ENCODE measurements at regions not wholly inside any gene's neighbourhood (a gene's known extent, or its start where the extent isn't known, plus 50 kb on each side); places are given as distances from the start of the nearest gene placed in this dataset.
"Not testable (repeated sequence)": the region's sequence is repeated elsewhere in the genome, so short reads cannot be mapped to it uniquely, and the experiment has no call there.

DNA sequence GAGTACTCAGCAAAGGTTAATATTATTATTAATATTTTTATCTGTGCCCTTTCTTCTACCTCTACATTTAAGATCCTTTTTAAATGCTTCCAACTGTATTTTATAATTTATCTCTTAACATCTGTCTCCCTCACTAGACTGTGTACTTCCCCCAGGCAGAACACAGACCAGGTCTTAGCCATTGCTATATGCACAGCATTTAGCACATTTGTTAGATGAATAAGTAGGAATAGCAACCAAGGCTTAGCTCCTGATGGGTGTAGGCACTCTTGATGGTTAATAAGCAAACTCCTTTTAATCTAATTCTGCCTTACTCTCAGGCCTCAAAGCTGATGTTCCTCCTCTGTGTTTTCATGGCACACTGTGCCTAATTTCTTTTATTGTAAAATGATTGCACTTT is 83.7 kb upstream of the GNG12 start:
- no peak for DNase-seq
- H3K9me3 Mint-ChIP-seq (ENCODE audit: unreplicated experiment) = peaks cover 3% of the 10 kb centered on the region
- no peaks in the 10 kb centered on the region for H3K27me3 Mint-ChIP-seq (ENCODE audit: unreplicated experiment)
- H3K4me1 Mint-ChIP-seq (ENCODE audit: low read depth, unreplicated experiment) = peaks cover 11% of the 10 kb centered on the region
- H3K4me3 Mint-ChIP-seq (ENCODE audit: unreplicated experiment) = no peak overlapping the region
- no peaks in the 10 kb centered on the region for H3K36me3 Mint-ChIP-seq (ENCODE audit: unreplicated experiment)
- TF ChIP-seq, protein P1, sequence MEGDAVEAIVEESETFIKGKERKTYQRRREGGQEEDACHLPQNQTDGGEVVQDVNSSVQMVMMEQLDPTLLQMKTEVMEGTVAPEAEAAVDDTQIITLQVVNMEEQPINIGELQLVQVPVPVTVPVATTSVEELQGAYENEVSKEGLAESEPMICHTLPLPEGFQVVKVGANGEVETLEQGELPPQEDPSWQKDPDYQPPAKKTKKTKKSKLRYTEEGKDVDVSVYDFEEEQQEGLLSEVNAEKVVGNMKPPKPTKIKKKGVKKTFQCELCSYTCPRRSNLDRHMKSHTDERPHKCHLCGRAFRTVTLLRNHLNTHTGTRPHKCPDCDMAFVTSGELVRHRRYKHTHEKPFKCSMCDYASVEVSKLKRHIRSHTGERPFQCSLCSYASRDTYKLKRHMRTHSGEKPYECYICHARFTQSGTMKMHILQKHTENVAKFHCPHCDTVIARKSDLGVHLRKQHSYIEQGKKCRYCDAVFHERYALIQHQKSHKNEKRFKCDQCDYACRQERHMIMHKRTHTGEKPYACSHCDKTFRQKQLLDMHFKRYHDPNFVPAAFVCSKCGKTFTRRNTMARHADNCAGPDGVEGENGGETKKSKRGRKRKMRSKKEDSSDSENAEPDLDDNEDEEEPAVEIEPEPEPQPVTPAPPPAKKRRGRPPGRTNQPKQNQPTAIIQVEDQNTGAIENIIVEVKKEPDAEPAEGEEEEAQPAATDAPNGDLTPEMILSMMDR (IDR thresholded peaks at IDR 0.05; ENCODE audit: partially characterized antibody, unreplicated experiment) = no peak
- no peak overlapping the region for H3K27ac Mint-ChIP-seq (ENCODE audit: unreplicated experiment)

DNA sequence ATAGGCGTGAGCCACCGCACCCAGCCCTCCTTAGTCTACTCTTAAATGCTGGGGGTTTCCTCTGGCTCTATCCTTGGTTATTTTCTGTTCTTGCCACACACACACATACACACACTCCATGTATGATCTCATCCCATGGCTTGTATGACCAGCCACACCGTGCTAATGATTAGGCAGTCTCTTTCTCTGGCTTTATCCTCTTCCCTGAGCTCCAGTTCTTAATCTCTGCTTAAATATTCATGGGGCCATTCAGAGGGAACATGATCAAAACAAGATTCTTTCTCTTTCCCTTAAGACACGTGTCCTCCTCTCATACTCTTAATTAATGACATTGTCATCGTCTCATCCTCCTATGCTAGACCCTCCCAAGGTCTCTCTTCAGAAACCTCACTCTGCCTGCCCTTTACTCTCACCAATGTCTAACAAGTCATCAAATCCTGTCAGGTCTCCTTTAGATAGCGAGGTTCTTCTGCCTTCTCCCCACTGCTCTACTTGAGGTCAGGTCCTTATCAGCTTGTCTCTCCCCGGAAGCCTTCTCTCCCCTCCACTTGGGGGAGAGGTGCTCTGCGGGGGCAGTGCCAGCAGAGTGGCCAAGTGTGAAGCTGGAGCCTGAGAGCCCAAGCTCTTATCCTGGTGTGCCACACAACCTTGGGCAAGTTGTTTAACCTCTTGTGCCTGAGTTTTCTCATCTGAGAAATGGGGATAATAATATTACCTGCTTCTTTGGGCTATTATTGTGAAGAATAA is 83.0 kb upstream of the GNG12 start:
- Mint-ChIP-seq H3K36me3 (ENCODE audit: unreplicated experiment) (no peaks in the 10 kb centered on the region), H3K27me3 (ENCODE audit: unreplicated experiment) (no peaks in the 10 kb centered on the region), H3K27ac (ENCODE audit: unreplicated experiment) (no peak overlapping the region), H3K9me3 (ENCODE audit: unreplicated experiment) (peaks cover 3% of the 10 kb centered on the region), H3K4me3 (ENCODE audit: unreplicated experiment) (no peak overlapping the region), H3K4me1 (ENCODE audit: low read depth, unreplicated experiment) (peaks cover 11% of the 10 kb centered on the region)
- no peak for DNase-seq
- TF ChIP-seq, protein P1 (IDR thresholded peaks at IDR 0.05; ENCODE audit: partially characterized antibody, unreplicated experiment) = no peak

DNA sequence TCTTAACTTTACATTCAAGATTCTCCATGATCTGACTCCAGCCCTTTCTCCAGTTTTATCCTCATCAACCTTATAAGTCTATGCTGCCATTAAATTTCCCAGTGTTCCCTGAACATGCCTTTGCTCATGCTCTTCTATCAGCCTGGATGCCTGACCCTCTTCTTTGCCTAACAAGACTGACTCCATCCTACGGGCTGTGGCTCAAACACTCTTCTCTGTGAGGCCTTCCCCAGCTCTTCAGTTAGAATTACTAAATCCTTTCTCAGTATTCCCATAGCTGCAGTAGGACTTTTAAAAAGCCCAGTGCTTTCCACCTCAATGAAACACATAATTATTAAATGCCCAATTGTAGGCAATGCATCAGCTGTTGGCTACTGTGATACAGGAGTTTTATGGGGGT is 76.5 kb upstream of the GNG12 start:
- no peak overlapping the region for H3K4me3 Mint-ChIP-seq (ENCODE audit: unreplicated experiment)
- H3K27me3 Mint-ChIP-seq (ENCODE audit: unreplicated experiment) = no peaks in the 10 kb centered on the region
- no peak overlapping the region for H3K27ac Mint-ChIP-seq (ENCODE audit: unreplicated experiment)
- H3K9me3 Mint-ChIP-seq (ENCODE audit: unreplicated experiment) = no peaks in the 10 kb centered on the region
- no peaks in the 10 kb centered on the region for H3K4me1 Mint-ChIP-seq (ENCODE audit: low read depth, unreplicated experiment)
- DNase-seq = no peak
- TF ChIP-seq, protein P1 (IDR thresholded peaks at IDR 0.05; ENCODE audit: partially characterized antibody, unreplicated experiment) = no peak
- no peaks in the 10 kb centered on the region for H3K36me3 Mint-ChIP-seq (ENCODE audit: unreplicated experiment)

DNA sequence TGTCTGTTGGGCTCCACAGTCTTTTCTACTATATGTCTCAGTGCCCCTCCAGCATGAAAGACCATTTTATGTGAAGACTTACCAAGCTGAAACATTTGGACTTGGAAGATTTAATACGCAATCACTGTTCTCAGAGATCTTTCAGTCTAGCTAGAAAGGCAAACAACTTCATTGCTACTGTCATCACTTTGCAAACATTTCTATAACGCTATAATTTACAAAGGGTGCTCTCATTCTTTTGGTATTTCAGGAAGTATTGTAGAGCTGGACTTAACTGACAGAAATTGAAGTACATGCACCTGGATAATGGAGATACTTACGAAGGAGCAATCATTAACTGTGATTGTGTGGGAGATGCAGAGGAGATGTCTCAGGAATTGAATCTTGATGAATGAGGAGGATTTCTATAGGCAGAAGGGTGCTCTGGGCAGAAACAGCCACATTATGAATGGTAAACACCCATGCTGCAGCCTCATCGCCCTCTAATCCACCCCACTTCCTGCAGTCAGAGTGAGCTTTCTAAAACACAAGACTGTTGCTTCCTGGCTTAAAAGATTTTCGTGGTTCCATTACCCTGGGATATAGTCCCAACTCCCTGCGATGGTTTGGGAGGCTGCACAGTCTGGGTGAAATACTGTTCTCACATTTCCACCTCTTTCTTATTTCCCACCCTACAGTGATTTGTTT is 75.1 kb upstream of the GNG12 start:
- Mint-ChIP-seq H3K4me3 (ENCODE audit: unreplicated experiment) (no peak overlapping the region), H3K4me1 (ENCODE audit: low read depth, unreplicated experiment) (no peaks in the 10 kb centered on the region), H3K36me3 (ENCODE audit: unreplicated experiment) (no peaks in the 10 kb centered on the region), H3K9me3 (ENCODE audit: unreplicated experiment) (no peaks in the 10 kb centered on the region), H3K27ac (ENCODE audit: unreplicated experiment) (no peak overlapping the region), H3K27me3 (ENCODE audit: unreplicated experiment) (no peaks in the 10 kb centered on the region)
- TF ChIP-seq, protein P1 (IDR thresholded peaks at IDR 0.05; ENCODE audit: partially characterized antibody, unreplicated experiment) = no peak
- DNase-seq = no peak

DNA sequence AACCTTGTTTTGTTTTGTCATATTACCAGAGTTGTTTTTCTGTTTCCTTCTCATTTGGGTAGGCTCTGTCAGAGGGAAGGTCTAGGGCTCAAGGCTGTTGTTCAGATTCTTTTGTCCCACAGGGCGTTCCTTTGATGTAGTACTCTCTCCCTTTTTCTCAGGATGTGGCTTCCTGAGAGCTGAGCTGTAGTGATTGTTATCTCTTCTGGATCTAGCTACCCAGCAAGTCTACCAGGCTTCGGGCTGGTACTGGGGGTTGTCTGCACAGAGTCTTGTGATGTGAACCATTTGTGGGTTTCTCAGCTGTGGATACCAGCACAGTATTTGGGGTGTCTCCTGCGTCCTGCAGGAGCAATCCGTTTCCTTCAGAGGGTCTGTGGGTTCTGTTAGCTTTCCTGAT is 74.2 kb upstream of the GNG12 start:
- not testable (repeated sequence) for H3K27me3 Mint-ChIP-seq (ENCODE audit: unreplicated experiment); H3K9me3 Mint-ChIP-seq (ENCODE audit: unreplicated experiment); DNase-seq; H3K27ac Mint-ChIP-seq (ENCODE audit: unreplicated experiment); H3K4me3 Mint-ChIP-seq (ENCODE audit: unreplicated experiment); H3K4me1 Mint-ChIP-seq (ENCODE audit: low read depth, unreplicated experiment); H3K36me3 Mint-ChIP-seq (ENCODE audit: unreplicated experiment)

DNA sequence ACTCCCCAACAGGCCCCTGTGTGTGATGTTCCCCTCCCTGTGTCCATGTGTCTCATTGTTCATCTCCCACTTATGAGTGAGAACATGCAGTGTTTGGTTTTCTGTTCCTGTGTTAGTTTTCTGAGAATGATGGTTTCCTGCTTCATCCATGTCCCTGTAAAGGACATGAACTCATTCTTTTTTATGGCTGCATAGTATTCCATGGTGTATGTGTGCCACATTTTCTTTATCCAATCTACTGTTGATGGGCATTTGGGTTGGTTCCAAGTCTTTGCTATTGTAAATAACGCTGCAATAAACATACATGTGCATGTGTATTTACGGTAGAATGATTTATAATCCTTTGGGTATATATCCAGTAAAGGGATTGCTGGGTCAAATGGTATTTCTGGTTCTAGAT is 72.7 kb upstream of the GNG12 start:
- not testable (repeated sequence) for H3K4me3 Mint-ChIP-seq (ENCODE audit: unreplicated experiment); H3K9me3 Mint-ChIP-seq (ENCODE audit: unreplicated experiment); H3K4me1 Mint-ChIP-seq (ENCODE audit: low read depth, unreplicated experiment); H3K27ac Mint-ChIP-seq (ENCODE audit: unreplicated experiment); H3K27me3 Mint-ChIP-seq (ENCODE audit: unreplicated experiment); H3K36me3 Mint-ChIP-seq (ENCODE audit: unreplicated experiment); DNase-seq

DNA sequence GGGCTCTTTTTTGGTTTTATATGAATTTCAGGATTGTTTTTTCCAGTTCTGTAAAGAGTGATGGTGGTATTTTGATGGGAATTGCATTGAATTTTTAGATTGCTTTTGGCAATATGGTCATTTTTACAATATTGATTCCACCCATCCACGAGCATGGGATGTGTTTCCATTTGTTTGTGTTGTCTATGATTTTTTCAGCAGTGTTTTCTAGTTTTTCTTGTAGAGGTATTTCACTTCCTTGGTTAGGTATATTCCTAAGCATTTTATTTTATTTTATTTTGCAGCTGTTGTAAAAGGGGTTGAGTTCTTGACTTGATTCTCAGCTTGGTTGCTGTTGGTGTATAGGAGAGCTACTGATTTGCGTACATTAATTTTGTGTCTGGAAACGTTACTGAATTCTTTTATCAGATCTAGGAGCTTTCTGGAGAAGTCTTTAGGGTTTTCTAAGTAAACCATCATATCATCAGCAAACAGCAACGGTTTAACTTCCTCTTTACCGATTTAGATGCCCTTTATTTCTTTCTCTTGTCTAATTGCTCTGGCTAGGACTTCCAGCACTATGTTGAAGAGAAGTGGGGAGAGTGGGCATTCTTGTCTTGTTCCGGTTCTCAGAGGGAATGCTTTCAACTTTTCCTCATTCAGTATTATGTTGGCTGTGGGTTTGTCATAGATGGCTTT is 69.4 kb upstream of the GNG12 start:
- not testable (repeated sequence) for H3K4me3 Mint-ChIP-seq (ENCODE audit: unreplicated experiment); H3K27me3 Mint-ChIP-seq (ENCODE audit: unreplicated experiment); H3K27ac Mint-ChIP-seq (ENCODE audit: unreplicated experiment); DNase-seq; H3K4me1 Mint-ChIP-seq (ENCODE audit: low read depth, unreplicated experiment); H3K9me3 Mint-ChIP-seq (ENCODE audit: unreplicated experiment); H3K36me3 Mint-ChIP-seq (ENCODE audit: unreplicated experiment)
